Chondrocyte (in vitro differentiated cells): ENCODE measurements at regions not wholly inside any gene's neighbourhood (a gene's known extent, or its start where the extent isn't known, plus 50 kb on each side); places are given as distances from the start of the nearest gene placed in this dataset.
"Not testable (repeated sequence)": the region's sequence is repeated elsewhere in the genome, so short reads cannot be mapped to it uniquely, and the experiment has no call there.

ENCODE experiments used
- DNase-seq: peaks from one replicate; pipeline ENCODE4 v3.0.0; 2021; ENCODE audit warnings: mixed read lengths, low spot score
- H3K27ac Mint-ChIP-seq: one replicate; pipeline ENCODE4 v1.8.0; 2021; ENCODE audit warnings: mild to moderate bottlenecking, moderate library complexity, mixed read lengths; ENCODE audit not compliant: unreplicated experiment
- H3K27me3 Mint-ChIP-seq: 2 replicates; pipeline ENCODE4 v1.8.0; 2021; ENCODE audit warnings: low read depth, mixed read lengths
- H3K36me3 Mint-ChIP-seq: 2 replicates; pipeline ENCODE4 v1.8.0; 2021; ENCODE audit warnings: low read depth, mixed read lengths
- H3K4me1 Mint-ChIP-seq: 2 replicates; pipeline ENCODE4 v1.8.0; 2021; ENCODE audit warnings: low read depth, mild to moderate bottlenecking, mixed read lengths
- H3K4me3 Mint-ChIP-seq: one replicate; pipeline ENCODE4 v1.8.0; 2021; ENCODE audit warnings: mild to moderate bottlenecking, moderate library complexity, mixed read lengths; ENCODE audit not compliant: unreplicated experiment
- H3K9me3 Mint-ChIP-seq: 2 replicates; pipeline ENCODE4 v1.8.0; 2021; ENCODE audit warnings: low read depth, mixed read lengths
- CTCF ChIP-seq: fragments of 200-600 bp; sonication (generic); IDR thresholded peaks from 2 replicates; pipeline ENCODE4 v1.5.0; 2021; ENCODE audit warnings: antibody characterized with exemption, mild to moderate bottlenecking, moderate library complexity

- Mint-ChIP-seq H3K27ac (no peak overlapping the region), H3K36me3 (peaks cover 5% of the 10 kb centered on the region), H3K9me3 (peaks cover 12% of the 10 kb centered on the region), H3K27me3 (no peaks in the 10 kb centered on the region), H3K4me1 (peaks cover 60% of the 10 kb centered on the region), H3K4me3 (no peak overlapping the region)
- TF ChIP-seq CTCF = no peak
- no peak for DNase-seq
Observed at GRCh38 chr13:75178436-75178835, 303.5 kb downstream of the TBC1D4 start.

GRCh38 chr13:75175575-75175974, 306.4 kb downstream of the TBC1D4 start:
- no peak for TF ChIP-seq CTCF
- DNase-seq = no peak
- H3K27ac Mint-ChIP-seq = no peak overlapping the region

GRCh38 chr13:75175097-75175496, 306.9 kb downstream of the TBC1D4 start:
- DNase-seq, H3K27me3 Mint-ChIP-seq, H3K36me3 Mint-ChIP-seq, H3K9me3 Mint-ChIP-seq, H3K4me3 Mint-ChIP-seq: not testable (repeated sequence)
- peaks cover 43% of the 10 kb centered on the region for H3K4me1 Mint-ChIP-seq
- H3K27ac Mint-ChIP-seq = peak overlapping the region; percentile 3

More at GRCh38 chr13:75175575-75175974, 306.4 kb downstream of the TBC1D4 start:
- H3K4me1 Mint-ChIP-seq = peaks cover 46% of the 10 kb centered on the region
- no peak overlapping the region for H3K4me3 Mint-ChIP-seq
- H3K27me3 Mint-ChIP-seq = no peaks in the 10 kb centered on the region
- peaks cover 6% of the 10 kb centered on the region for H3K9me3 Mint-ChIP-seq
- H3K36me3 Mint-ChIP-seq = no peaks in the 10 kb centered on the region

- no peak for TF ChIP-seq CTCF
- H3K36me3 Mint-ChIP-seq = no peaks in the 10 kb centered on the region
- DNase-seq = no peak
- H3K27me3 Mint-ChIP-seq = no peaks in the 10 kb centered on the region
- no peak overlapping the region for H3K4me3 Mint-ChIP-seq
- H3K9me3 Mint-ChIP-seq = peaks cover 6% of the 10 kb centered on the region
- H3K27ac Mint-ChIP-seq = peak overlapping the region; percentile 78
- H3K4me1 Mint-ChIP-seq = peaks cover 41% of the 10 kb centered on the region
Observed at GRCh38 chr13:75174481-75174880, 307.5 kb downstream of the TBC1D4 start.

- TF ChIP-seq CTCF = no peak
- H3K4me1 Mint-ChIP-seq = peaks cover 33% of the 10 kb centered on the region
- peak overlapping the region; percentile 78 for H3K27ac Mint-ChIP-seq
- no peaks in the 10 kb centered on the region for H3K36me3 Mint-ChIP-seq
- DNase-seq = no peak
- H3K9me3 Mint-ChIP-seq = peaks cover 3% of the 10 kb centered on the region
- no peak overlapping the region for H3K4me3 Mint-ChIP-seq
- no peaks in the 10 kb centered on the region for H3K27me3 Mint-ChIP-seq
Observed at GRCh38 chr13:75173457-75174356, 308.3 kb downstream of the TBC1D4 start.

GRCh38 chr13:75170311-75170710, 311.7 kb downstream of the TBC1D4 start:
- TF ChIP-seq CTCF = no peak
- no peaks in the 10 kb centered on the region for H3K36me3 Mint-ChIP-seq
- peaks cover 25% of the 10 kb centered on the region for H3K4me1 Mint-ChIP-seq
- H3K4me3 Mint-ChIP-seq = no peak overlapping the region
- DNase-seq = no peak
- no peak overlapping the region for H3K27ac Mint-ChIP-seq
- H3K27me3 Mint-ChIP-seq = no peaks in the 10 kb centered on the region
- H3K9me3 Mint-ChIP-seq = peaks cover 3% of the 10 kb centered on the region
